ENCODE measurements at regions not wholly inside any gene's neighbourhood (a gene's known extent, or its start where the extent isn't known, plus 50 kb on each side); places are given as distances from the start of the nearest gene placed in this dataset.
"Not testable (repeated sequence)": the region's sequence is repeated elsewhere in the genome, so short reads cannot be mapped to it uniquely, and the experiment has no call there.

DNA sequence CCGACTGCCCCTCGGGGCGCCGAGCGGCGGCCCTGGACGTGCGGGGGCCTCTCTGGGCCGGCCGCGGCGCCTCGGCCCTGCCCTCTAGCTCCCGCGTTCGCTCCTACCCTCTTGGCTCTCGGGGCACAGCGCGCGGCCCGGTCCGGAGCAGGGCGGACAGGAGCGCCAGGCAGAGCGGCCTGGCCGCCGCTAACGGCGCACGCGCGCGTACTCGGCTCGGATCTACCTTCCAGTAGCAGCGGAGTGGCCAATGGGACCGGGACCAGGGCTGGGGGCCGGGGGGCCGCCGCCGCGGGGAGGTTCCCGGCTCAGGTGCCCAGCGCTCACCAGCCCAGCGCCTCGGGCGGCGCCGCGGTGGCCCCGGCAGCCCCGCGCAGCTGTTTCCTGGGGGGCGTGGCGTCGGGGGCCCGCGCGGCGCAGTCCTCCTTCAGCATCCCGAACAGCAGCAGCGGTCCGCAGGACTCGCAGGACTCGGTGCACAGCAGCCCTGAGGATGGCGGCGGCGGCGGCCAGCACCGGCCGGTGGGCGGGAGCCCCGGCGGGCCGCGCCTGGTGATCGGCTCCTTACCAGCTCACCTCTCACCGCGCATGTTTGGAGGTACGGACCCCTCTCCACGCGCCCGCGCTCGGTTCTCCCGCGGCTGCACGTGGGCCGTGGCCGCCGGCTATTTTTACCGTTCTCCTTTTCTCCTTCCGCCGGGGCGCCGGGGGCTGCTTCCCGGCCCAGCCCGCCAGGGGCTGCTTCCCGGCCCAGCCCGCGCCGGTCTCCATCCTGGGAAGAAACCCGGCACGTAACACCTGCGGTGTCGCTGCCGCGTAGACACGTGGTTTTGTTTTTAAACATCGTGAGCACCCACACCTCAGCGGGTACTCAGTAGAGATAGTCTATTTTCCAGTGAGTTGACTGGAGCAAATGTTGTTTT lies 162.9 kb downstream of the KBTBD2 start:
- not testable (repeated sequence) for H3K27ac Mint-ChIP-seq (ENCODE audit: unreplicated experiment); H3K36me3 Mint-ChIP-seq (ENCODE audit: unreplicated experiment); H3K4me3 Mint-ChIP-seq (ENCODE audit: unreplicated experiment); H3K9me3 Mint-ChIP-seq (ENCODE audit: unreplicated experiment); H3K4me1 Mint-ChIP-seq (ENCODE audit: low read depth, unreplicated experiment); H3K27me3 Mint-ChIP-seq (ENCODE audit: unreplicated experiment)
- DNase-seq: peak; percentile 77

DNA sequence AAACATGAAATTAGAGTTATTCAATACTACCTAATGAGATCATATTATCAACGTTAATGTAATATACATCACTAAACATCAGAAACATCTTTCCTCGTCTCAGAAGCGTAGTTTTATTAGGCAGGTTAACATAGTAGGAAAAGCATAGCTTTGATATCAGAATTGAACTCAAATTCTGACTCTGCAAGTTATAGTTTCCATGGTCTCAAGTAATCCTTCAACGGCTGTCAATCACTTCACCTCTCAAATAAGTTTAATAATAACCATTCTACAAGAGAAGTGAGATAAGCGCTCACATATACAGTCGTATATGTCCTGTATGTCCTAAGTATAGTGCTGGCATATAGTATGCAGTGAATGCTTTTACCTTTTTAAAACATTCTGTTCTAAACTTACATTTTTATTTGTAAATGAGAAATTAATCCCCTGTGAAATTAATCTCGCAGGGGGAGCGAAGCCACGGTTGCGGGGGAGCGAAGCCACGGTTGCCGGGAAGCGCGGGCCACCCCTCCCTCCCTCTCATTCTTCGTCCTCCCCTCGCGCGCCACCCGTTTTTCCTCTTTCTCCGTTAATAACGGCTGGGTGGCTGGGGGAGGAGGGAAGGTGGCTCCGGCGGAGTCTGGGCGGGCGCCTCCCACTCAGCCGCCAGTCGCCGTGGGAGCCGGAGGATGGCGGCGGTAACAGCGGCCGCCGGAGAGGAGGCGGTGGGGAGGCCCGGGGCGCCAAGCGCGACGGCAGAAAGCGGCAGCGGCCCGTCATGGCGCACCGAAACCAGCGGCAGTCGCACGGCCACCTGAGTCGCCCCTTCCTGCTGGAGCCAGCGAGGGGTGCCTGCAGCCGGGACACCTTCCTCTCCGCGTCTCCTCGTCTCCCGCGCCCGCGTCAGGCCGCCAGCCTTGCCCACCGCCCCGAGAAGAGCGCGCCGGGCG lies 163.8 kb downstream of the KBTBD2 start:
- H3K36me3 Mint-ChIP-seq (ENCODE audit: unreplicated experiment); H3K4me1 Mint-ChIP-seq (ENCODE audit: low read depth, unreplicated experiment); H3K27me3 Mint-ChIP-seq (ENCODE audit: unreplicated experiment); H3K9me3 Mint-ChIP-seq (ENCODE audit: unreplicated experiment); H3K27ac Mint-ChIP-seq (ENCODE audit: unreplicated experiment): not testable (repeated sequence)
- H3K4me3 Mint-ChIP-seq (ENCODE audit: unreplicated experiment): peak overlapping the region; percentile 91
- DNase-seq: peak; percentile 59

DNA sequence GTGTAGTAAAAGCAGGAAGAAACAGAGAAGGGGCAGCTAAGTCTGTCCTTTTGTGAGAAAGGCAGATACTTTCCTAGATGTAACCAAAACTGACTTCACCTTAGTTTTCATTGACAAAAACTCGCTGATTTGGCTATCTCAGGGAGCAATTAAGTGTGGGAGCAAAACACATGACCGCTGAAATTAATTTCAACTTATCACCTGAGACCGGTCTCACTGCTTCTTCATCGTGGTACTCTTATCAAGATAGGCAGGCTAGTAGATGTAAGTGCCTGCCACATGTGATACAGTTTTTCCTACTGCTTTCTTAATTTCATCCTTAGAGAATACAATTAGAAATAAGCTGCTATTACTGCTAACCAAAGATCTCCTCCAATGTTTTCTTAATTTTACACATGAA lies 168.7 kb downstream of the KBTBD2 start:
- not testable (repeated sequence) for H3K36me3 Mint-ChIP-seq (ENCODE audit: unreplicated experiment); H3K9me3 Mint-ChIP-seq (ENCODE audit: unreplicated experiment); H3K27ac Mint-ChIP-seq (ENCODE audit: unreplicated experiment); H3K4me3 Mint-ChIP-seq (ENCODE audit: unreplicated experiment); H3K27me3 Mint-ChIP-seq (ENCODE audit: unreplicated experiment); H3K4me1 Mint-ChIP-seq (ENCODE audit: low read depth, unreplicated experiment); DNase-seq

DNA sequence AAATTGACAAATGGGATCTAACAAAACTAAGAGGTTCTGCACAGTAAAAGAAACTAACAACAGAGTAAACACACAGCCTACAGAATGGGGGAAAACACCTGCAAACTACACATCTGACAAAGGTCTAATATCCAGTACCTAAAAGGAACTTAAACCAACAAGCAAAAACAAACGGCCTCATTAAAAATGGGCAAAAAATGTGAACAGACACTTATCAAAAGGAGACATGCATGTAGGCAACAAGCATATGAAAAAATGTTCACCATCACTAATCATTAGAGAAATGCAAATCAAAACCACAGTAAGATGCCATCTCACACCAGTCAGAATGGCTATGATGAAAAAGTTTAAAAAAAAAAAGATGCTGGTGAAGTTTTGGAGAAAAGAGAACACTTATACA lies 197.4 kb downstream of the KBTBD2 start:
- TF ChIP-seq, protein P1, sequence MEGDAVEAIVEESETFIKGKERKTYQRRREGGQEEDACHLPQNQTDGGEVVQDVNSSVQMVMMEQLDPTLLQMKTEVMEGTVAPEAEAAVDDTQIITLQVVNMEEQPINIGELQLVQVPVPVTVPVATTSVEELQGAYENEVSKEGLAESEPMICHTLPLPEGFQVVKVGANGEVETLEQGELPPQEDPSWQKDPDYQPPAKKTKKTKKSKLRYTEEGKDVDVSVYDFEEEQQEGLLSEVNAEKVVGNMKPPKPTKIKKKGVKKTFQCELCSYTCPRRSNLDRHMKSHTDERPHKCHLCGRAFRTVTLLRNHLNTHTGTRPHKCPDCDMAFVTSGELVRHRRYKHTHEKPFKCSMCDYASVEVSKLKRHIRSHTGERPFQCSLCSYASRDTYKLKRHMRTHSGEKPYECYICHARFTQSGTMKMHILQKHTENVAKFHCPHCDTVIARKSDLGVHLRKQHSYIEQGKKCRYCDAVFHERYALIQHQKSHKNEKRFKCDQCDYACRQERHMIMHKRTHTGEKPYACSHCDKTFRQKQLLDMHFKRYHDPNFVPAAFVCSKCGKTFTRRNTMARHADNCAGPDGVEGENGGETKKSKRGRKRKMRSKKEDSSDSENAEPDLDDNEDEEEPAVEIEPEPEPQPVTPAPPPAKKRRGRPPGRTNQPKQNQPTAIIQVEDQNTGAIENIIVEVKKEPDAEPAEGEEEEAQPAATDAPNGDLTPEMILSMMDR (IDR thresholded peaks at IDR 0.05; ENCODE audit: partially characterized antibody, unreplicated experiment): no peak
- Mint-ChIP-seq H3K4me1 (ENCODE audit: low read depth, unreplicated experiment) (peaks cover 2% of the 10 kb centered on the region), H3K27me3 (ENCODE audit: unreplicated experiment) (no peaks in the 10 kb centered on the region), H3K27ac (ENCODE audit: unreplicated experiment) (no peak overlapping the region), H3K9me3 (ENCODE audit: unreplicated experiment) (no peaks in the 10 kb centered on the region), H3K4me3 (ENCODE audit: unreplicated experiment) (no peak overlapping the region), H3K36me3 (ENCODE audit: unreplicated experiment) (no peaks in the 10 kb centered on the region)
- DNase-seq: no peak

DNA sequence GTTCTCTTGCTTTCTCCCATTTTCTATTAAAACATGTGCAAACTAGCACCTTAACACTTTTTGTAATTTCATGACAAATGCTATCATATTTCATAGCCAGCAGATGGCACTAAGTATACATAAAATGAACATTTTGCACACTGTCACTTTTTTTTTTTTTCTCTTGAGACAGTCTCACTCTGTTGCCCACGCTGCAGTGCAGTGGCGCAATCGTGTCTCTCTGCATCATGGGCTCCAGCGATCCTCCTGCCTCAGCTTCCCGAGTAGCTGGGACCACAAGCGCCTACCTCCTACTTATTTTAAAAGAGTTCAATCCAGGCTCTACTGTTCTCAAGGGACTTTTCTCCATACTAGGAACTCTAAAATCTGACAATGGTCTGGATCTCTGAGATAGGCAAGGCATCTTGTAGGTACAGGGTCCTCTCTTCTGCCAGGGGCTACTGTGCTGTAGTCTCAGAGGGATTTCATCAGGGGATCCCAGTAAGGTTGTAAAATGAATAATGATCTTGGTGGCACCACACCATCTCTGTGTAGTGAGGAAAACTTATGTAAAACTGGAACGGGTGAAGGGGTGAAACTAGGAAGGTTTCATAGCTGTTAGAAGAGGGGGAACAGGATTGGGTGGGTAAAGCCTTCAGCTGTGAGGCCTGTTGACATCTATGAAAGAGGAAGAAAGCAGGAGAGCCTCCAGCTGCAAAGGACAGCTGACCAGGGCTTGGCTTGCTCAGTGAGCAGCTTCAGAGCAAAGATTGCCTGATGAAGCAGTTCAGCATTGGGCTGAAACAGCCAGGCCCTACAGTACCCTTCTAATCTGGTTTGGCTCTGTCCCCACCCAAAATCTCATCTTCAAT lies 196.9 kb downstream of the AVL9 start:
- not testable (repeated sequence) for H3K27ac Mint-ChIP-seq (ENCODE audit: unreplicated experiment); H3K4me1 Mint-ChIP-seq (ENCODE audit: low read depth, unreplicated experiment); H3K36me3 Mint-ChIP-seq (ENCODE audit: unreplicated experiment); H3K9me3 Mint-ChIP-seq (ENCODE audit: unreplicated experiment); DNase-seq; H3K4me3 Mint-ChIP-seq (ENCODE audit: unreplicated experiment); H3K27me3 Mint-ChIP-seq (ENCODE audit: unreplicated experiment)

DNA sequence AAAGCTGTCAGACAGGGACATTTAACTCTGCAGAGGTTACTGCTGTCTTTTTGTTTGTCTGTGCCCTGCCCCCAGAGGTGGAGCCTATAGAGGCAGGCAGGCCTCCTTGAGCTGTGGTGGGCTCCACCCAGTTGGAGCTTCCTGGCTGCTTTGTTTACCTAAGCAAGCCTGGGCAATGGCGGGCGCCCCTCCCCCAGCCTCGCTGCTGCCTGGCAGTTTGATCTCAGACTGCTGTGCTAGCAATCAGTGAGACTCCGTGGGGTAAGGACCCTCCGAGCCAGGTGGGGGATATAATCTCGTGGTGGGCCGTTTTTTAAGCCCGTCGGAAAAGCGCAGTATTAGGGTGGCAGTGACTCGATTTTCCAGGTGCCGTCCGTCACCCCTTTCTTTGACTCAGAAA lies 192.8 kb downstream of the AVL9 start:
- H3K9me3 Mint-ChIP-seq (ENCODE audit: unreplicated experiment); H3K36me3 Mint-ChIP-seq (ENCODE audit: unreplicated experiment); H3K27me3 Mint-ChIP-seq (ENCODE audit: unreplicated experiment); H3K27ac Mint-ChIP-seq (ENCODE audit: unreplicated experiment); H3K4me1 Mint-ChIP-seq (ENCODE audit: low read depth, unreplicated experiment); DNase-seq; H3K4me3 Mint-ChIP-seq (ENCODE audit: unreplicated experiment): not testable (repeated sequence)

DNA sequence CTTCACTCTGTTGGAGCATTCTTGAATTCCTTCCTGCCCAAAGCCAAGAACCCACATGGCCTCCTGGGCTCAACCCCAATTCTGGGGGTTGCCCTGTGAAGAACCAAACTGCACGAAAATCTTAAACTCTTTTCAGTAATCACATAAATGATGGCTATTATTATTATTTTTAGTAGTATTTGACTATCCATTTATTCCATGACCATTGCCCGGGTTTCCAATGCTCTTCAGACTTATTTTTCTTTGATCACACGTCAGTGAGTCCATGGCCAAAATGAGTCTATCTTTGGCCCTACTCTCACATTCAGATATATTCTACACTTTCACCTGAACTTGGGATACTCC lies 185.9 kb downstream of the AVL9 start:
- H3K36me3 Mint-ChIP-seq (ENCODE audit: unreplicated experiment): peaks cover 5% of the 10 kb centered on the region
- no peaks in the 10 kb centered on the region for H3K4me1 Mint-ChIP-seq (ENCODE audit: low read depth, unreplicated experiment)
- no peaks in the 10 kb centered on the region for H3K9me3 Mint-ChIP-seq (ENCODE audit: unreplicated experiment)
- DNase-seq: no peak
- no peak overlapping the region for H3K27ac Mint-ChIP-seq (ENCODE audit: unreplicated experiment)
- TF ChIP-seq, protein P1 (IDR thresholded peaks at IDR 0.05; ENCODE audit: partially characterized antibody, unreplicated experiment): no peak
- H3K4me3 Mint-ChIP-seq (ENCODE audit: unreplicated experiment): no peak overlapping the region
- H3K27me3 Mint-ChIP-seq (ENCODE audit: unreplicated experiment): no peaks in the 10 kb centered on the region

All from glutamatergic neuron (in vitro differentiated cells).